Glutamatergic neuron (in vitro differentiated cells): ENCODE measurements at regions not wholly inside any gene's neighbourhood (a gene's known extent, or its start where the extent isn't known, plus 50 kb on each side); places are given as distances from the start of the nearest gene placed in this dataset.

Experiments
- DNase-seq: peaks from one replicate; pipeline ENCODE4 v3.0.0; 2022
- H3K27ac Mint-ChIP-seq: one replicate; pipeline ENCODE4 v1.8.0; 2020; ENCODE audit warnings: mild to moderate bottlenecking, mixed read lengths, inconsistent platforms; ENCODE audit not compliant: unreplicated experiment
- H3K27me3 Mint-ChIP-seq: one replicate; pipeline ENCODE4 v1.8.0; 2020; ENCODE audit warnings: mild to moderate bottlenecking, moderate library complexity, mixed read lengths, inconsistent platforms; ENCODE audit not compliant: unreplicated experiment
- H3K36me3 Mint-ChIP-seq: one replicate; pipeline ENCODE4 v1.8.0; 2020; ENCODE audit warnings: mild to moderate bottlenecking, mixed read lengths, inconsistent platforms; ENCODE audit not compliant: unreplicated experiment
- H3K4me1 Mint-ChIP-seq: one replicate; pipeline ENCODE4 v1.8.0; 2020; ENCODE audit warnings: mild to moderate bottlenecking, low read depth, mixed read lengths, inconsistent platforms; ENCODE audit not compliant: unreplicated experiment
- H3K4me3 Mint-ChIP-seq: one replicate; pipeline ENCODE4 v1.8.0; 2020; ENCODE audit warnings: mild to moderate bottlenecking, mixed read lengths, inconsistent platforms; ENCODE audit not compliant: unreplicated experiment
- H3K9me3 Mint-ChIP-seq: one replicate; pipeline ENCODE4 v1.8.0; 2020; ENCODE audit warnings: mild to moderate bottlenecking, moderate library complexity, mixed read lengths, inconsistent platforms; ENCODE audit not compliant: unreplicated experiment
- TF ChIP-seq, protein P1 (sequence below): fragments of 200-600 bp; sonication (generic); IDR thresholded peaks from one replicate; pipeline ENCODE4 v1.5.0; 2021; ENCODE audit not compliant: partially characterized antibody, unreplicated experiment

DNA sequence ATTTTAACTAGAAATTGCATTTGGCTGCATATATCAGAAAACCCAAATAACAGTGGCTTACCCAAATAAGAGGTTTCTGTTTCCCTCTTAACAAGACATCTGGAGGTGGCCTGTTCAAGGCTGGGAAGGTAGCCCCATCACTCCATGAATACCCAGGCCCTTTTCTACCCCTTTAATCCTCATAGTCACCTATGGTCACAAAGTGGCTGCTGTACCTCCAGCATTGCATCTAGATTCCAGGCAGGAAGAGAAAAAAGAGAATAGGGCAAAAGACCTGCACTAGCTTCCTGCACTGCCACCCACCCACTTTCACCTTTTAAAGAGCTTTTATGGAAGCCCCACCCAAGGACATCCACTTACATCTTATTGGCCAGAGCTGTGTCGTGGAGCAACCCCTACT is 124.0 kb upstream of the NCOR2 start:
- TF ChIP-seq, protein P1, sequence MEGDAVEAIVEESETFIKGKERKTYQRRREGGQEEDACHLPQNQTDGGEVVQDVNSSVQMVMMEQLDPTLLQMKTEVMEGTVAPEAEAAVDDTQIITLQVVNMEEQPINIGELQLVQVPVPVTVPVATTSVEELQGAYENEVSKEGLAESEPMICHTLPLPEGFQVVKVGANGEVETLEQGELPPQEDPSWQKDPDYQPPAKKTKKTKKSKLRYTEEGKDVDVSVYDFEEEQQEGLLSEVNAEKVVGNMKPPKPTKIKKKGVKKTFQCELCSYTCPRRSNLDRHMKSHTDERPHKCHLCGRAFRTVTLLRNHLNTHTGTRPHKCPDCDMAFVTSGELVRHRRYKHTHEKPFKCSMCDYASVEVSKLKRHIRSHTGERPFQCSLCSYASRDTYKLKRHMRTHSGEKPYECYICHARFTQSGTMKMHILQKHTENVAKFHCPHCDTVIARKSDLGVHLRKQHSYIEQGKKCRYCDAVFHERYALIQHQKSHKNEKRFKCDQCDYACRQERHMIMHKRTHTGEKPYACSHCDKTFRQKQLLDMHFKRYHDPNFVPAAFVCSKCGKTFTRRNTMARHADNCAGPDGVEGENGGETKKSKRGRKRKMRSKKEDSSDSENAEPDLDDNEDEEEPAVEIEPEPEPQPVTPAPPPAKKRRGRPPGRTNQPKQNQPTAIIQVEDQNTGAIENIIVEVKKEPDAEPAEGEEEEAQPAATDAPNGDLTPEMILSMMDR: no peak
- peaks cover 26% of the 10 kb centered on the region for H3K4me1 Mint-ChIP-seq
- no peak for DNase-seq
- peaks cover 14% of the 10 kb centered on the region for H3K27me3 Mint-ChIP-seq
- peaks cover 7% of the 10 kb centered on the region for H3K36me3 Mint-ChIP-seq
- H3K4me3 Mint-ChIP-seq: no peak overlapping the region
- H3K9me3 Mint-ChIP-seq: peaks cover 18% of the 10 kb centered on the region
- no peak overlapping the region for H3K27ac Mint-ChIP-seq

DNA sequence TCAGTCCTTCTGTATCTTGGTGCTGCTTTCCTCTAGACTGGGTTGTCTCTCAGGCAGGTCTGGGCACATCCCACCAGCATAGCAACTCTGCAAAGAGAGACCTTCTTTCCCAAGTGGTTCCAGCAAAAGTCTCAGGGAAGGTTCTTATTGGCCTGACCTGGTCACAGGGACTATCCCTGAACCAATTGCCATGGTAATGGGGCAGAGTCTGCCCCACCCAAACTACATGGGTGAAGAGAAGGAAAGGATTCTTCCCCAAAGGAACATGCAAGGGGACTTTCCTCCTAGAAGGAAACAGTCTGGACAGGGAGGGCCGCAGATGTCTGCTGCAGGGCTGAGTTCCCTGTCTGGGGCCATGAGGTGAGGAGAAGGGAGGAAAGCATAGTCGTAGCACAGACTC is 122.2 kb upstream of the NCOR2 start:
- H3K27ac Mint-ChIP-seq: no peak overlapping the region
- TF ChIP-seq, protein P1: no peak
- DNase-seq: no peak
- peaks cover 27% of the 10 kb centered on the region for H3K4me1 Mint-ChIP-seq
- peaks cover 11% of the 10 kb centered on the region for H3K27me3 Mint-ChIP-seq
- H3K4me3 Mint-ChIP-seq: no peak overlapping the region
- H3K9me3 Mint-ChIP-seq: peaks cover 12% of the 10 kb centered on the region
- H3K36me3 Mint-ChIP-seq: peaks cover 7% of the 10 kb centered on the region

DNA sequence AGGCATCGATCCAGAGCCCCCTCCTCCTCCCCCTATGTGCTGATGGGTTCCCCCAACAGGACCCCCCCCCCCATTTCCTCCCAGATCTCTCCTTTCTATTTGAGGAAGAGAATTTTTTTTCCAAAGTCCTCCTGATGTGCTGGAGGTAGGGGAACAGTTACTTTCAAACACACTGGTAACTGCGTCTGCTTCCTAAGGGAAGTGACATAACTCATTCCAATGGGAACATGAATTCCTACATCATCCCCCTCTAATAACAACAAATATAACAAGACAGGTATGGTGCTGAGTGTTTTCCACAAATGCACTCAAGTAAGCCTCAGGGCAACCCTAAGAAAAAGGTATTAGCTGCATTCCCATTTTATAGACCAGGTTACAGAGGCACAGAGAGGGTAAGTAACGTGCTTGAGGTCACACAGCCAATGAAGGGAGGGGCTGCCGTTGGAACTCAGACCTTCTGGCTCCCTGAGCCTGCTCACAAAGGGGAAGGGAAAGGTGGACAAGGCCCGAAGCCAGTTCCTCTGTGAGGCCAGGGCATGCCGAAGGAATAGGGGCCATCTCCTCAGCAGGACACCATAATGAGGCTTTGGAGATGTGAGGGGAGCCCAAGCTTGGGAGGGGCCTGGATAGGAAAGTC is 121.1 kb upstream of the NCOR2 start:
- DNase-seq: no peak
- no peak overlapping the region for H3K4me3 Mint-ChIP-seq
- H3K36me3 Mint-ChIP-seq: peaks cover 7% of the 10 kb centered on the region
- H3K4me1 Mint-ChIP-seq: peaks cover 26% of the 10 kb centered on the region
- H3K9me3 Mint-ChIP-seq: peaks cover 9% of the 10 kb centered on the region
- H3K27ac Mint-ChIP-seq: peak overlapping the region; percentile 45
- H3K27me3 Mint-ChIP-seq: peaks cover 13% of the 10 kb centered on the region
- TF ChIP-seq, protein P1: no peak

DNA sequence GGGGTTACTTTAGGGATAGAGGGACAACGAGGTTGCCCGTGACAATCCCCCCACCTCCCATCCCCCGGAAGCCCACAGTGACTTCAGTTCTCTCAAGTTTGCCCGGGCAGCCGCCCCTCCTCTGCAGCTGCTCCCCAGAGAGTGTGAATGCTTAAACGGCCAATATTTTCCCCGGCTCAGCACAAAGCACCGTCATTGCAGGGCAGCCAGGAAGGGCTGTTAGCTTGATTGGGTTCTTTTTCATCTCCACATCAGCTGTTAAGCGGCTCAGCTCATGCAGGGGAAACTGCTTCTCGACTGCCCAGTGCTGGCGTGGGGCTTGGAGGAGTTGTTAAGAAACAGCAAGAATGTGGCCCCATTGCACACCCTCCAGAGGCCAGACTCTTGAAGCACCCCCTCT is 120.5 kb upstream of the NCOR2 start:
- H3K4me3 Mint-ChIP-seq: no peak overlapping the region
- TF ChIP-seq, protein P1: no peak
- peak overlapping the region; percentile 44 for H3K27ac Mint-ChIP-seq
- peaks cover 11% of the 10 kb centered on the region for H3K9me3 Mint-ChIP-seq
- H3K27me3 Mint-ChIP-seq: peaks cover 13% of the 10 kb centered on the region
- H3K4me1 Mint-ChIP-seq: peaks cover 30% of the 10 kb centered on the region
- peaks cover 7% of the 10 kb centered on the region for H3K36me3 Mint-ChIP-seq
- DNase-seq: peak; percentile 59

DNA sequence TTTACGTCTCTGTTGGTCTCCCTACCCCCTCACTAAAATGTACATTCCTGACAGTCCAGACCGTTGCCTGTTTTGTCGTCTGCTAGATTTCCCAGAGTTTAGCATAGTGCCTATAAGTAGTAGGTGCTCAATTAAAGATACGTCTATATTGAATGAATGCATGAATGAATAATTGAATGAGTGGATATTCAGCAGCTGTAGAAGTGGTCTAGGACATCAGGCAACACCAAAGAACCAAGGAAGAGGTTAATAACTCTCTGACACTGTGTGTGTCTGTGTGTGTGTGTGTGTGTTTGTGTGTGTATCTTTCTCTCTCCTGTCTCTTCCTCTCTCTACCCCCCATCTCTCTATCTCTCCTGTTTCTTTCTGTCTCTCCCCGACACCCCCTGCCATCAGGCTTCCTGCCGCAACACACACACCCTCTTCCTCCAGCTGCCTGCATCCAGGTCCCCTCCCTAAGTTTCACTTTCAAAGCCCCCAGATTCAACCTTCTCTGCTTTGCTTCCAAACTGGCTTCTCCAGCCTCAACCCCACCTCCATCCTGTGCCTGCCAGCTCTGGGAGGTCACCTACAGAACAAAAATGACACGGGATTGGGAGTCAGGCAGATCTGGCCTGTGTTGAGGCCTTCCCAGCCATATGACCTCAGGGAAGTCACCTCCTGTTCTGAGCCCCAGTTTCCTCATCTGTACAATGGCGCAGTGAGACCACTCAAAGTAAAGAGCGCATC is 119.9 kb upstream of the NCOR2 start:
- TF ChIP-seq, protein P1: no peak
- peaks cover 35% of the 10 kb centered on the region for H3K4me1 Mint-ChIP-seq
- H3K9me3 Mint-ChIP-seq: peaks cover 9% of the 10 kb centered on the region
- DNase-seq: no peak
- H3K36me3 Mint-ChIP-seq: peaks cover 7% of the 10 kb centered on the region
- H3K27ac Mint-ChIP-seq: peak overlapping the region; percentile 54
- H3K27me3 Mint-ChIP-seq: peaks cover 13% of the 10 kb centered on the region
- H3K4me3 Mint-ChIP-seq: no peak overlapping the region
